ENCODE measurements at regions not wholly inside any gene's neighbourhood (a gene's known extent, or its start where the extent isn't known, plus 50 kb on each side); places are given as distances from the start of the nearest gene placed in this dataset.

DNA sequence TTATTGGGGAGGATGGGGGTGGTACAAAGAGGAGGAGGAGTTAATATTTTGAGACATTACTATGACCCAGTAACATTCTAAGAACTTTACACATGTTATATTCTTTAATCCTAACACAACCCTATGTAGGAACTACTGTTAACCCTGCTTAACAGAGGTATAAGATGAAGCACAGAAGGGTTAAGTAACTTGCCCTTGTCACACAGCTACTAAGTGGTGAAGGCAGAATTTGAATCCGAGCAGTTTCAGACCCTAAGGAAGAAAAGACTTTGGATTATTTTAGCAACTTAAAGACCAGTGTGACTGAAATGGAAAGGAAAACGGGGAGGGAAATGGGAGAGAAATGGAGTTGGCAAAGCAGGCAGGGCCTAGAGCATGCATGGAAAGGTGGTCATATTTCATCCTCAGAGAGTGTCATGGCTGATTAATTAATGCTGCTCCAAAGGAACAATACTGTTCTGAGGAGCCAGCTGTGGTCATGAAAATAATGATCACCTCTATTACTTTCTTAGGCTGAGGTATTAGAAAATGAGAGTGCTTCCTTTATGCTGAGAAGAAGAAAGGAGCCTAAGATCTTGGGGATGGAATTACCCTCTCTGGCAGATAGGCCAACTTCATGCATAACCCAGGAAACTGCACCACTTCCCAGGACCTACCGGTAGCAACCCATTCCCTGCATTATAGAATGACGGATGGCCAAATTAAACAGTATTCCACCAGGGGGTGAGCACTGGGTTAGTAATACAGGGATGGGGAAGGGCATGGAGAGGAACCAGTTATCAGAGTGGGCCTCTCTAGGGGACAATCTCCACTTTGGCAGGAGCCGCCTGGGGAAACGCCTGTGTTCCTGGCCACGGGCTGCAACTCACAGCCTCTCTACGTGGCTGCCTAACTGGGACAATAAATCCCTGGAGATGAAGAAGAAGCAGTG lies 50.1 kb upstream of the TNFAIP3 start:
- no peak for DNase-seq (ENCODE audit: low read depth)

More for the DNA sequence above, 50.1 kb upstream of the TNFAIP3 start:
- TF ChIP-seq, protein P1, sequence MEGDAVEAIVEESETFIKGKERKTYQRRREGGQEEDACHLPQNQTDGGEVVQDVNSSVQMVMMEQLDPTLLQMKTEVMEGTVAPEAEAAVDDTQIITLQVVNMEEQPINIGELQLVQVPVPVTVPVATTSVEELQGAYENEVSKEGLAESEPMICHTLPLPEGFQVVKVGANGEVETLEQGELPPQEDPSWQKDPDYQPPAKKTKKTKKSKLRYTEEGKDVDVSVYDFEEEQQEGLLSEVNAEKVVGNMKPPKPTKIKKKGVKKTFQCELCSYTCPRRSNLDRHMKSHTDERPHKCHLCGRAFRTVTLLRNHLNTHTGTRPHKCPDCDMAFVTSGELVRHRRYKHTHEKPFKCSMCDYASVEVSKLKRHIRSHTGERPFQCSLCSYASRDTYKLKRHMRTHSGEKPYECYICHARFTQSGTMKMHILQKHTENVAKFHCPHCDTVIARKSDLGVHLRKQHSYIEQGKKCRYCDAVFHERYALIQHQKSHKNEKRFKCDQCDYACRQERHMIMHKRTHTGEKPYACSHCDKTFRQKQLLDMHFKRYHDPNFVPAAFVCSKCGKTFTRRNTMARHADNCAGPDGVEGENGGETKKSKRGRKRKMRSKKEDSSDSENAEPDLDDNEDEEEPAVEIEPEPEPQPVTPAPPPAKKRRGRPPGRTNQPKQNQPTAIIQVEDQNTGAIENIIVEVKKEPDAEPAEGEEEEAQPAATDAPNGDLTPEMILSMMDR (IDR thresholded peaks at IDR 0.05; ENCODE audit: control insufficient read depth, insufficient read depth, low read depth, low read length, missing control alignments) = no peak
- no peak overlapping the region for H3K4me3 ChIP-seq (ENCODE audit: control insufficient read depth, low read depth, low read length)
